NCI-H1930 (cell line): ENCODE measurements at regions not wholly inside any gene's neighbourhood (a gene's known extent, or its start where the extent isn't known, plus 50 kb on each side); places are given as distances from the start of the nearest gene placed in this dataset.
A peak's percentile ranks its signal among the peaks of the same experiment; 100 is the strongest.

Experiments
- DNase-seq, 2 experiments: peaks; one replicate each; lab custom pipeline; 2025; lab: John Stamatoyannopoulos, UW

DNA sequence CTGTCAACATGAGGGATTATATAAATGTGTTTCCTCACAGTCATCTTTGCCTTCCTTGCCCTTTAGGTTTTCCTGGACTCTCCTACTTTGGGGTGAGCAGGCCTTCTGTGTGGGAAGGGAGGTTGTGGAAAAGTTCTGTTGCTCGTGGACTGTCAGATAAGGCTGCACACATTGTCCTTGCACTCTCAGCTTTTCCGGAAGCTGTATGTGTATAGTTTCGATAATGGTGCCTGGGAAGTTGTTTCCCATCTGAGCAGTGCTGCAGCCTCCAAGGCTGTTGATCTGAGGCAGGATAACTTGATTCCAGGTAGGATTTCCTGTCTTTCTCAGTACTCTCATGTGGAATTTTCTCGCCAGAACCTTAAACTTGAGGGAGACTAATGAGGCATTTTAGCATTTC, 297.8 kb upstream of the AZI2 start:
- no peak for DNase-seq

DNA sequence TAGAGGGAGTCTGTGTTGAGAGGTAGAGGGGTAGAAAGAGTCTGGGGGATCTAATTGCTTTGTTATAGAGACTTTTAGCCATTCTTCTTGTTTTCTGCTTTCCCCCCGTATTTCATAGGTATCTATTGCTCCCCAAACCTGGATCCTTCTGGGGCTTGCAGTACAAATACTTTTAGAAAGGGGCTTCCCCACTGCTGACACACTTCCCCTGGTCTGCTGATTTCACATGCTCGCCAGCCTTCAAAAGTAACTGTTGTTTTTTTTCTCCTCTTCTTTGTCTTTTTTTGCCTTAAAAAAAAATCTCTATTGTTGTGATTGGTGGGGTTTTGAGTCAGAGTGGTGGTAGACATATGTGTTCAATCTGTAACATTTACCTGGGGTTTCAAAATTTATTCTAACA, 300.6 kb upstream of the AZI2 start:
- no peak for DNase-seq

DNA sequence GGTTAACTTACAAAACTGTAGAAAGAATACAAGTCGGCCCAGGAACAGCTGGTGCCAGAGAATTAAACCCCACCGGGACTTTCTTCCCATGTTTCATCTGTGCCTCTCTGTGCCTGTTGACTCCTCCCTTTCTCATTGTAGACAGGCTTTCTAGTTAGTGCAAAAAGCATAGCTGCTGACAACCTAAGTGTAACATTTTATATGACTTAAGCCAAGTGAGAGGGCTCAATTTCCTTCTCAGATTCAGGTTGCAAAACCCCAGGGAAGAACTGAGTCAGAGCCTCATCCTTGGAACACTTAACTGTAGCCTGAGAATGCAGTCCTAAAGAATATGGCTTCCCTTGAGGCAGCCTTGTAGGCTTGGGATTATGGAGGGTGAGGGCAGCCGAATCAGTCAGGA, 302.5 kb upstream of the AZI2 start:
- no peak for DNase-seq

DNA sequence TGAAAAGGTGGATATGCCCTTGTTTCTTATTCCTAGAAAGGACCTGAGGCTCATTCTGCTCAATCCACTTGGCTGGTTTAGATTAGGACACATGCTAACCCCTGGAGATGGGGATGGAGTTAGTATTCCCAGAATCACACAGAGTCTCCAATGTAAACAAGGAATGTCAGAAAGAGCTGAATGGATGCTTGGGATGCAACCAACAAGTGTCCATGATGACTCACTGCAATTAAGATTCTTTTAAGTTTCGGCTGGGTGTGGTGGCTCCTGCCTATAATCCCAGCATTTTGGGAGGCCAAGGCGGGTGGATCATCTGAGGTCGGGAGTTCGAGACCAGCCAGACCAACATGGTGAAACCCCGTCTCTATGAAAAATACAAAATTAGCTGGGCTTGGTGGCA, 315.5 kb upstream of the AZI2 start:
- no peak for DNase-seq

DNA sequence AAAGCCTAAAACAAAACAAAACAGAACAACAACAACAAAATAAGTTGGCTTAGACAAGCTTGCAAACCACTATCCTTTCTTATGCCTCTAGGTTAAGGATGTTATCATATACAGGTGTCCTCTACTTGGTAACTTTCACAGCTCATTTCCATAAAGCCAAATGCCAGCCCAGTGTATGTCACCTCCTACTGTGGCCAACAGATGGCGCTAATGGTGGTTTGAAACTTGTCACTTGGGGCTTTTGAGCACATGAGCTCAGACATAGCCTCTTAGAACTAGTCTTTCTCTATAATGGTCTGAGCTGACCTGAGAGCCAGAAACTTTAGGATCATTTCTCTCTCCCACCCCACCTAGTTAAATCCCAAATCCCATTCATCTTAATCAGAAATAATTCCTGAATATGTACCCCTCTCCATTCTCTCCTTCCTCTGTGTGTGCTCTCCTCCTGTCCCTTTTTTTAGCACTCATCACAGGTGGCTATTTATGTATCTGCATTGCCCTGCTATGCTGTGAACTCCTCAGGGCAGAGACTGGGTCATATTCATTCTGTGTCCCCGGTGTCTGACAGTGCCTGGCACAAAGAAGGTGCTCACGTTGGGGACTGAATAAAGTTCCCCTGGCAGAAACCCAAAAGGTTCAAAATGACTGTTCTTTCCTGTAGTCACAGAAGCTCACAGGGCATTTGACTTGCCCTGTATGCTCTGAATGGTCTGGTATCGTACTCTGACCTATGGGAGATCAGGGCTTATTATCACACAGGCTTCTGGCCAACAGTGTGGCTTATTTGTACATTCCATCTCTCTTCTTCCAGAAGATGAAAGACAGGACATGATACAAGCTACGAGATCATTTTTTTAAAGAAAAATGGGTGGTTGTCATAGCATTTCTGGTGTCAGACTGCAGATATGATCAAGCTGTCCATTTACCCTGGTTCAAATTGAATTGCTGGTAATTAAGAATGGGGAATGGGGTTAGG, 319.3 kb upstream of the AZI2 start:
- peak; percentile 12 to 22 for DNase-seq

DNA sequence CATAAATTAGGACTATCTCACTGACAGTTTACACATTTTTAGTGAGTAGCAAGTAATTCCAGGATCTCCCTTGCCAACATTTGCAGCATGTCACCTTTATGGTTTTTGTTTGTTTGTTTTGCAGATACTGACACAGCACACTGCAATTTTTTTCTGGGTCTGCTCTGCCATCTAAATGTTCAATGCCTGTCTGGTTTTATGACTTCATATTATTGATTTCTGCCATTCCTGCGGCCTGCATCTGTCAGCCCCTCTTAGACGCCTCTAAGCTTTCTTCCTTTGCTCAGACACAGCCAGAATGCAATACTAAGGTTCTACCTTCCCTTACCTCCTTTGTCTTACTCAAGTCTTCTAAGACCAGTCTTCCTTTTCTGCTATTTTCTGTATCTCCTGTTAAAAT, 321.2 kb upstream of the AZI2 start:
- DNase-seq: no peak

DNA sequence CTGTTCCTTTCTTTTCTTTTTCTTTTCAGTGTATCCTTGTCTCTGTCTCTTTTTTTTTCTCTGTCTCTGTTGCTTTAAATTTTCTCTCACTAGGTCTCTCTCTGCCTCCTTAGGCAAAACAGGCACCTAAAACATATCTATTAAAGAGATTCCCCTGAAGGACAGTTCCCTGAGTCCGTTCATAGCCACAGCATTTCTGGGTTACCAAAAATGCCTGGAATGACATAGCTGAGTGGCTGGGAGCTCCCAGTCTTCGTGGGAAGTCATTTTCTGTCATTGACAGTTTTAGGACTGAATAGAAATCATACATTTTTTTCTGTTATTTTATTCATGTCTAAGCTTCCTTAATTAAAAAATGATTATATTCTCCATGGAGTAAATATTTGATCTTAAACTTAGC, 323.8 kb upstream of the AZI2 start:
- no peak for DNase-seq

DNA sequence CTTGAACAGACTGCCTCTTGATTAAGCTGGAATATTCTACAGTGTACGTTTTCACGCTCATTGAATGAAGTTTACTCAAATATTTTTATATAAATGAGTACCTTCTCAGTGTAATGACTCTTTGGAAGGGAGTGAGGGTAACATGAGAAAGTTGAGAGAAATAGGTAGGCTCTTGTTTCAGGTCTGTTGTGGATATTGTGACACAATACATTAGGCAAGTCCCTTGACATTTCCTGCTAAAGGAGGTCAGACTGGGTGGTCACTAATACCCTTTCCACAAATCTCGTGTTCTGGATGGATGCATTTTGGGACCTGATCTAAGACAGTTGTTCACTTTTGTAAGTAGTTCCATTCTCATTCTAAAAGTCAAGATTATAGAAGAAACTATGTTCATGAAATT, 324.8 kb upstream of the AZI2 start:
- no peak for DNase-seq

DNA sequence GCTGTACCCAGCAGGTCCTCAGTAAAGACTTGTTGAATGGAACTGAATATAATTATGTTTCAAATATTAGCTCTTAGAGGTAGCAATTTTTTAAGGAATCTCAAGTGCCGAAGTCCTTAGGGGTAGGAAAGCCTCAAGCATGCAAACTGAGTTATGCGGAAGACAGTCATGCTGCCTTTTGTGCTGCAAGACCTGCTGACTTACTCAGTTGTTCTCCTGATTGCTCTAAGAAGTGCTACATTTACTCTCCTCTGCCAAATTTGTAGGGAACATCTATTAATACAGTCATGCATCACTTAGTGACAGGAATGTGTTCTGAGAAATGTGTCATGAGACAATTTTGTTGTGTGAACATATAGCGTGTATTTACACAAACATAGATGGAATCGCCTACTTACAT, 325.6 kb upstream of the AZI2 start:
- DNase-seq: no peak

DNA sequence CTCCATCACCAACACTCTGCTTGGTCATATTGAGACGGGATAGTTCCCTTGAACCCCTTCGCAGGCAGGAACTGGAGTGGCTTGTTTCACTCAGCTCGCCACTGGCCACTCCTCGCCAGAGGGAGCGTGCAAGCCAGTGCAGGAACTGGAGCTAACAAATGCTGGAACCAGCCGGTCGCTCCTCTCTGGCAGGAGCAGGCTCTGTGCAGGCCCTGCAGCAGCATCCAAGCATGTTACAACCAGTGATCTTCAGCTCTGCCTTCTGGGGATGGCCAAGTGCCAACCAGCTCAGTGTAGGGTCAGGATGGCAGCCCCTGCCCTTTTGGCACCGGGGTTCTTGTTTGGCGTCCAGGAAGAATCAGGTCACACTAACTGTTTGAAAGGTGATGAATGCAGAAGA, 329.0 kb upstream of the AZI2 start:
- no peak for DNase-seq

DNA sequence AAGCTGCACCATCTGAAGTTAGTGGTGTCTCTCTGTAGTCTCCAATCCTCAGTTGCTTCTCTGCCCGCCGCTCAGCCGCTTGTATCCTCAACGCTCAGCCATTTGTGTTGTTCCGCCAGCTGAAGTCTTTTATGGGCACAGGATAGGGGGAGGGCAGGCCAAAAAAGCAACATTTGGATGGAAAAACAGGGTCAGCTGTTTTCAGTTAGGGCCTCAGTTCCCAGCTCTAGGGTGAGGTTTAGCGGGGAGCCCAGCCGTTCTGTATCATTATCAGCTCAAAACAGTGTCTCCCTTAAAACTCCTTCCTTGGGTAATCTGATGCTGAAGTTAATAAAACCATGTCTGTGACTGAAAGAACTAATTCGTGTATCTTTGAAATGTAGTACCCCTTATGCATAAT, 329.5 kb upstream of the AZI2 start:
- DNase-seq: no peak

DNA sequence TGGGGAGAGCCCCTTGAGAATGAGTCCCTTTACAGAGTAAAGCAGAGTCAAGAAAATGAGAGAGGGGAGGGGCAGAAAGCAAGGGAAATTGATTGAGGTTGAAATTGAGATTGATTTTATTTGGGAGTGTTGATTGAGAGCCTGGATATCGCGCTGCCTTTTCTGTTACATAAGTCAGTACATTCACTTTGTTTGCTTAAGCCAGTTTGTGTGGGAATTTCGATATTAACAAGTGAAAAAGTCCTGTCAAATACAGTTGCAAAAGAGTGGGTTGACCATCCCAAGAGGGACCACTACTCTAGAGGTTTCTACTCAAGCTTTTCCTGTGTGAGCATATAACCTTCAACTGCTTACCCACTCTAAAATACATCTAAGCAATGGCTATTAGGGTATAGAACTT, 331.4 kb upstream of the AZI2 start:
- DNase-seq: no peak

DNA sequence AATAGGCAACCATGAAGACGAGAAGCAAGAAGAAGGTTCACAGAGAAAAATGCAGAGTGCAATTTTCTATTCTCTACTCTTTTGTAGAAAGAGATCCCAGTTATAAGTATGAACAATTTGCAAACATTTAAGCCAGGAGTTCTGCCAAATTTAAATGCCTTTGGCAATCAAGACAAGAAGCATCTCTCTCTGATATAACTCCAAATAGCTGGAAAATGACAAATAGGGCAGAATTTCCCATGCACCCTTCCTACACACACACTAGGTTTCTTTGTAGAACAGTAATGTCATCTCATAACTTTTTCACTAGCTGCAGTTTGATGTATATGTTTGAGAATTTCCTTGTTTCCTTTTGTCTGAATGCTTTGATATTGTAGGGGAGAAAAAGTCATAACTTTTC, 333.5 kb upstream of the AZI2 start:
- DNase-seq: no peak

DNA sequence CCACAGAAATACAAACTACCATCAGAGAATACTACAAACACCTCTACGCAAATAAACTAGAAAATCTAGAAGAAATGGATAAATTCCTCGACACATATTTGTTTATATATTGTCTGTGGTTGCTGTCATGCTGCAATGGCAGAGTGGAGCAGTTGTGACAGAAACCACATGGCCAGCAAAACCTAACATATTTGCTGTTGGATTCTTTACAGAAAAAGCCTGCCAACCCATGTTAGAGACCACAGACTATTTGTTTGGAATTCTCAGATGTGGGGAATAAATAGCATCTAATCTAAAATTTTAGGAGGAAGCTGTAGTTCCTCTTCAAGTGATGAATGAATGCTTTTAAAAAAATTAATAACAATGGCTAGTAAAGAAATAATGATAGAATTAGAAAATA, 341.6 kb upstream of the AZI2 start:
- no peak for DNase-seq

DNA sequence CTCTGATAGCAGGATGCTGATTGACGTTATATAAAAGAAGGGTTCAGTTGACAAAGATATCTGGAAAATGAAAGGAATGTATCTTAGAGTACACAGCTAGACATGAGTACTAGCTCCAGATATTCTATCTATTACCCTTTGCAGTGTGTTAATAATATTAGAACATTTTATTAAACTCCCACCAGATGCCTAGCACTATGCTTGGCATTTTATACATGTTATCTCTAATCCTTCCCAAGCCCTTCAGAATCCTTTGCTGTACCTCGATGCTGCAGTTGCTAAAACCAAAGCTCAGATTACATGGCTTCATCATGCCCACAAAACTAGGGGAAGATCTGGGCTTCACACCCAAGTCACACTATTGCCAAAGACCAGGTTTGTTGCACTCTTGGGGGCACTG, 350.1 kb upstream of the AZI2 start:
- no peak for DNase-seq

DNA sequence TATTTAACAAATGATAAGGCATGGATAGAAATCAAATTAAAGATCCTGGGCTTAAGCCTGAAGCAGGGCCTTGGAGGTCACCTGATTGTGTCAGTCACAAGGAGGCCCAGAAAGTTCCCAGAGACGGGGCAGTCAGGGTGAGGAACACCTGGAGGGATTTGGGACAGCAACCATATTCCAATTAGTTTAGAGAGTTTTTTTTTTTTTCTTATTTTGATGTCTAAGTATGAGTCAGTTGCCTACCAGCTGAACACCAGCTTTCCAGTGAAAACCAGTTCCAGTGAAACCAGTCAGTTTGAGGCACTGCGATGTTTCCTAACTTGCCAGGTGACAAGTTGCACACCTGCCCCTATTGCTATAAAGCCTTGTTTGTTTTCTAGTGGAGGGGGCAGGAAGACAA, 350.7 kb upstream of the AZI2 start:
- no peak for DNase-seq

DNA sequence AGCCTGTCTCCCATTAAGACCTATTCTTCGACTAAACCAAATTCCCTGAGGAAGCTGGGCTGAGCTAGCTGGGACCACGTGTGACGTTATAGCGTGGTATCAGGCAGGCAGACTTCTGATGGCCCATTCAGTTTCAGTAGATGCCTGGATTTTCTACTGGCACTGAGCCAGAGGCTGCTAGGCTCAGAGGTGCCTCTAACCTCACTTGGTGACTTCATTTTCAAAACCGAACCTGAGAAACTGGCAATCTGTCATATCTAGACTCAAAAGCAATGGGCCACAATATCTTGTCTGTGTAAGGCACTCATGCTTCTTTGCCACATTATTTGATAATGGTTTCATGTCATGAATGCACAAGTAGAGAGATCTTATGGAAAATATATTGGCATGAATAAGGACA, 352.1 kb upstream of the AZI2 start:
- DNase-seq: no peak

DNA sequence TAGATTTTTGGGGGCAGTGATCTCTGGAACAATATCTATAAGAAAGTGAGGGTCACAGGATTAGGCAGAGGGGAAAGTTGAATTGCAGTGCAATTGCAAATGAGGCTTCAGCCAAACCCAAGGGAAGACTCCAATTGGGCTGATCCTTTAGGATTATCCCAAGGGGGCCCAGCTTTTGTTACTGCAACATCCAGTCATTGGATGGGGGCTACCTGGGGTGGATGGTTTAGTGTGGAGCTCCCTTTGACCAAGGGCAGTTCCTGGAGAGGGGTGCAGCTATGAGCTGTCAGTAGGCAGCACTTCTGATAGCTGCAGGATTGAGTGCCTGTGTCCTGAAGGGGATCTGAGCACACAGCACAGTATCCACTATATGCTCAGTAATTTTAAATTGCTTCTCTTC, 355.2 kb upstream of the AZI2 start:
- no peak for DNase-seq

DNA sequence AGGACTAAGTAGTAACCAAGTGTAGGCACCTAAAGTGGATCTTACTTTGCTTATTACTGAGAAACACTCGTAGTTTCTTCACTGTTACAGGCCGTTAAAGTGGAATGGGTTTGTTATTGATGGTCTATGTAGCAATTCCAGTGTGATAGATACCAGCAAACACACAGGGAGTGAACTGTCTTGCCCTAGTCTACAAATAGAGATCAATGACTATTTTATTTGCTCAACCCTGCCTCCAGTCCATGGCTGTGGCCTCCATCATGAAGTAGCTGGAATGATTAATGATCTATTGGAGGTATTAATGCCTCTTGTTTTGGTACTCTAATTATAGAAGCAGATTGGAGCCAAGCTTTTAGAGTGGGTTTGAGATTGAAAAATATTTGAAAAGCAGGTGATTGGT, 362.7 kb upstream of the AZI2 start:
- no peak for DNase-seq

DNA sequence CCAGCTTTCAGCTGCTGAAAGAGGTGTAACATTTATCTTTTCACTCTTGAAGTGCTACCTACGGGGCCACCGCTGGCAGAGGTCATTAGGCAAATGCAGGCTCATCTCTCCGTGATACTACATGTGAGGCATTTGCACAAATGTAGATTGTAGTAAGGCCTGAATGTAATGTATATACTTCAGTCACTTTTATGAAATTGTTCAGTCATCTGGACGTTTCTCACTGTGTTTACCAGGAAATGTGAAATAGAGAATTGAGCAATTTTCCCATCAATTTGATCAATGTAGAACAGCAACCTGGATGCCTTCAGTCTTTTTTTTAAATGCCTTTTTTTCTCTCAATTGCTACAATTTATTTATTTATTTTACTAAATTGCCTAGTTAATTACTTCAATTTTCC, 368.3 kb upstream of the AZI2 start:
- DNase-seq: no peak

DNA sequence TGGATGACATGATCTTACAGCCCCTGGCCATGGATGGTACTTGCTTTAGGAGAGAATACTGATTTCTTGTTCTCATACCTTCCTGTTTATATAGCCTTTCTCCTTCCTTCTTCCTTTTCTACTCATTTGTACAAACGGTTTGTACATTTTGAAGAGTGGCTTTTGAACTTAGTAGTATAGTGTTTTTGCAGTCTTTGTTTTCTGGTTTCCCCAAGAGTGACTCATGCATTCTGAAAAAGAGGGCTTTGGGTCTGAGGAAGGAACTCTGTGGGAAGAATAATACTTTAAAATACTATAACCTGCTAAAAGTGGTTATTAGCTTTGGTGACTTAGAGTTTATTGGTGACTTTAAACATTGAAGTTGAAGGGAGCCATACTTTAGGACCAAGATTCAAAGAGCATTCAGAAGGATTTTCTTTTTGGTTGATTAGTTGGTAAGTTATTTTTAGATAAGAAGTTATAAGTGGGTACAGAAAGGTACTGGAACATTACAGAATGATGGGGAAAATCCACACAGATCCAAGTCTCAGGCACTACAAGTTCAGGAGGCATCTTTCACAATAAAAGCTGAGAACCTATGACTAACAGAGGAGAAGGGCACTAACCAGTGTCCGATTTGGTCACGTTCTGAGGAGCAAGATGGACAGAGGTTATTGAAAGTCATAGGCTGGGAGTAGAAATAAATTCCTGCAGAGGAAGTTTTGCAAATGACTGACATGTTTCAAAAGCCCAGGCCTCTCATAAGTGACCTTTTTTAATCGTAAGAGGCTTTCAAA, 369.6 kb upstream of the AZI2 start:
- DNase-seq: no peak

DNA sequence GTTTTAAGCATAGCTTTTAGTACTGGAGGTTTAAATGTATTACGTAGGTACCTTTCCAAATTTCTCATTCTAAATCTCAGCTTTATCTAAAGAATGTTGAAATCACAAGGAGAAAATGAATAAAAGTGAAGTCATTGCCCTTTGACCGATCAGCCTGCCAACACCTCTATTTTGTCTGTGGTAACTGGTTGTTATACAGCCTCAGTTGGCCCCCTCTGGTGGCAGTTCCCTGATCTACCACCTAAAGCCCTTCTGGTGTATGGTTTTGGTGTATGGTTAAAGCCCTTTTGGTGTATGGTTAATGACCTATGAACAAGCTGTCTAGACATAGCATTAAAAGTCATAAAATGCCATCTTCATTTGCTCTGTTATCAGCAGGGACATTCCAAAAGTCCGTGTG, 378.2 kb upstream of the AZI2 start:
- DNase-seq: no peak

DNA sequence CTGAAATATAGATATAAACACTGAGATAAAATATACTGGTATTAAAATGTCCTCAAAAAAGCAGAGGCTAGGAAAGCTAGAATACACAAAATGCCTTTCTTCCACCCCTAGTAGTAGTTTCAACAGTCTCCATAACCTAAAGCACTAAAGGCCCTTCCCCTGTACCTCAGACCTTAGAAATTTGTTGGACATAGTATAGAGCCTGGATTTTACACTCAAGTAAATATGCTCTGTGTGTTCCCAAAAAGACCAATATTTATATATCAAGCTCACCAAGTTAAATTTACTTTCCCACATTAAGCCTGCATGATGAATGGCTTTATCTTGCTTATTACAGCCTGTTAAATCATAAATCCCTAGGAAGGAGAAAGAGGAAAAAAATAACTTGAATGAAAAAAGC, 378.7 kb upstream of the AZI2 start:
- DNase-seq: no peak
